ENCODE measurements at regions not wholly inside any gene's neighbourhood (a gene's known extent, or its start where the extent isn't known, plus 50 kb on each side); places are given as distances from the start of the nearest gene placed in this dataset.

GRCh38 chr15:98416222-98416855 is 232.0 kb upstream of the IGF1R start:
- TF ChIP-seq, protein P1, sequence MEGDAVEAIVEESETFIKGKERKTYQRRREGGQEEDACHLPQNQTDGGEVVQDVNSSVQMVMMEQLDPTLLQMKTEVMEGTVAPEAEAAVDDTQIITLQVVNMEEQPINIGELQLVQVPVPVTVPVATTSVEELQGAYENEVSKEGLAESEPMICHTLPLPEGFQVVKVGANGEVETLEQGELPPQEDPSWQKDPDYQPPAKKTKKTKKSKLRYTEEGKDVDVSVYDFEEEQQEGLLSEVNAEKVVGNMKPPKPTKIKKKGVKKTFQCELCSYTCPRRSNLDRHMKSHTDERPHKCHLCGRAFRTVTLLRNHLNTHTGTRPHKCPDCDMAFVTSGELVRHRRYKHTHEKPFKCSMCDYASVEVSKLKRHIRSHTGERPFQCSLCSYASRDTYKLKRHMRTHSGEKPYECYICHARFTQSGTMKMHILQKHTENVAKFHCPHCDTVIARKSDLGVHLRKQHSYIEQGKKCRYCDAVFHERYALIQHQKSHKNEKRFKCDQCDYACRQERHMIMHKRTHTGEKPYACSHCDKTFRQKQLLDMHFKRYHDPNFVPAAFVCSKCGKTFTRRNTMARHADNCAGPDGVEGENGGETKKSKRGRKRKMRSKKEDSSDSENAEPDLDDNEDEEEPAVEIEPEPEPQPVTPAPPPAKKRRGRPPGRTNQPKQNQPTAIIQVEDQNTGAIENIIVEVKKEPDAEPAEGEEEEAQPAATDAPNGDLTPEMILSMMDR (IDR thresholded peaks at IDR 0.05), result no peak
- TF ChIP-seq POLR2A (IDR thresholded peaks at IDR 0.05), result no peak

Data from esophagus squamous epithelium (tissue), 4 donors.